SK-N-SH treated with all-trans-retinoic acid at 6 μM for 48 hours (cell line): ENCODE measurements at regions not wholly inside any gene's neighbourhood (a gene's known extent, or its start where the extent isn't known, plus 50 kb on each side); places are given as distances from the start of the nearest gene placed in this dataset.

ENCODE experiments used
- ARNTL ChIP-seq: fragments of 450-650 bp; formaldehyde crosslinking; IDR thresholded peaks from 2 replicates; pipeline ENCODE4 v1.5.0; 2020; ENCODE audit warnings: low read depth, mild to moderate bottlenecking, moderate library complexity, borderline replicate concordance
- CSRNP3 ChIP-seq: fragments of 250-450 bp; sonication (Bioruptor Pico); IDR thresholded peaks from 2 replicates; pipeline ENCODE4 v1.5.1; 2021; ENCODE audit warnings: mild to moderate bottlenecking, moderate library complexity
- ESRRG ChIP-seq: fragments of 250-450 bp; sonication (Bioruptor Pico); IDR thresholded peaks from 2 replicates; pipeline ENCODE4 v1.6.1; 2021; ENCODE audit warnings: mild to moderate bottlenecking
- GLIS3 ChIP-seq: fragments of 250-450 bp; sonication (Bioruptor Pico); IDR thresholded peaks from 2 replicates; pipeline ENCODE4 v1.5.0; 2020; ENCODE audit warnings: mild to moderate bottlenecking, moderate library complexity
- ISL1 ChIP-seq: fragments of 250-450 bp; sonication (Bioruptor Pico); IDR thresholded peaks from 2 replicates; pipeline ENCODE4 v2.1.2; 2022; ENCODE audit warnings: mild to moderate bottlenecking, moderate library complexity
- RARB ChIP-seq: fragments of 250-450 bp; sonication (Bioruptor Pico); IDR thresholded peaks from 2 replicates; pipeline ENCODE4 v1.8.0; 2021; ENCODE audit warnings: mild to moderate bottlenecking, moderate library complexity
- TOX ChIP-seq: fragments of 250-450 bp; sonication (Bioruptor Pico); IDR thresholded peaks from 2 replicates; pipeline ENCODE4 v1.8.0; 2021; ENCODE audit warnings: mild to moderate bottlenecking, moderate library complexity, borderline replicate concordance
- ZFP30 ChIP-seq: fragments of 450-650 bp; formaldehyde crosslinking; IDR thresholded peaks from 2 replicates; pipeline ENCODE4 v1.5.0; 2022; ENCODE audit warnings: mild to moderate bottlenecking, moderate library complexity
- ZNF8 ChIP-seq: fragments of 450-650 bp; formaldehyde crosslinking; IDR thresholded peaks from 2 replicates; pipeline ENCODE4 v1.5.0; 2020; ENCODE audit warnings: mild to moderate bottlenecking, moderate library complexity
- TF ChIP-seq, protein P1 (sequence below): fragments of 250-450 bp; sonication (Bioruptor Pico); IDR thresholded peaks from 2 replicates; pipeline ENCODE4 v1.8.0; 2020; ENCODE audit warnings: mild to moderate bottlenecking, moderate library complexity, borderline replicate concordance
- TF ChIP-seq, protein P2 (sequence below): fragments of 250-450 bp; sonication (Bioruptor Pico); IDR thresholded peaks from 2 replicates; pipeline ENCODE4 v1.8.0; 2021; ENCODE audit warnings: low read depth, mild to moderate bottlenecking, moderate library complexity, borderline replicate concordance
- TF ChIP-seq, protein P3 (sequence below): fragments of 250-450 bp; sonication (Bioruptor Pico); IDR thresholded peaks from 2 replicates; pipeline ENCODE4 v1.5.1; 2020; ENCODE audit warnings: low read depth, mild to moderate bottlenecking, moderate library complexity

- TF ChIP-seq CSRNP3 (CRISPR knock-in tag), result no peak
- TF ChIP-seq ISL1, result no peak
- no peak for TF ChIP-seq RARB (CRISPR knock-in tag)
- TF ChIP-seq, protein P1, sequence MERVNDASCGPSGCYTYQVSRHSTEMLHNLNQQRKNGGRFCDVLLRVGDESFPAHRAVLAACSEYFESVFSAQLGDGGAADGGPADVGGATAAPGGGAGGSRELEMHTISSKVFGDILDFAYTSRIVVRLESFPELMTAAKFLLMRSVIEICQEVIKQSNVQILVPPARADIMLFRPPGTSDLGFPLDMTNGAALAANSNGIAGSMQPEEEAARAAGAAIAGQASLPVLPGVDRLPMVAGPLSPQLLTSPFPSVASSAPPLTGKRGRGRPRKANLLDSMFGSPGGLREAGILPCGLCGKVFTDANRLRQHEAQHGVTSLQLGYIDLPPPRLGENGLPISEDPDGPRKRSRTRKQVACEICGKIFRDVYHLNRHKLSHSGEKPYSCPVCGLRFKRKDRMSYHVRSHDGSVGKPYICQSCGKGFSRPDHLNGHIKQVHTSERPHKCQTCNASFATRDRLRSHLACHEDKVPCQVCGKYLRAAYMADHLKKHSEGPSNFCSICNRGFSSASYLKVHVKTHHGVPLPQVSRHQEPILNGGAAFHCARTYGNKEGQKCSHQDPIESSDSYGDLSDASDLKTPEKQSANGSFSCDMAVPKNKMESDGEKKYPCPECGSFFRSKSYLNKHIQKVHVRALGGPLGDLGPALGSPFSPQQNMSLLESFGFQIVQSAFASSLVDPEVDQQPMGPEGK (CRISPR knock-in tag), result no peak
- no peak for TF ChIP-seq TOX
- TF ChIP-seq ESRRG, result no peak
- TF ChIP-seq, protein P2, sequence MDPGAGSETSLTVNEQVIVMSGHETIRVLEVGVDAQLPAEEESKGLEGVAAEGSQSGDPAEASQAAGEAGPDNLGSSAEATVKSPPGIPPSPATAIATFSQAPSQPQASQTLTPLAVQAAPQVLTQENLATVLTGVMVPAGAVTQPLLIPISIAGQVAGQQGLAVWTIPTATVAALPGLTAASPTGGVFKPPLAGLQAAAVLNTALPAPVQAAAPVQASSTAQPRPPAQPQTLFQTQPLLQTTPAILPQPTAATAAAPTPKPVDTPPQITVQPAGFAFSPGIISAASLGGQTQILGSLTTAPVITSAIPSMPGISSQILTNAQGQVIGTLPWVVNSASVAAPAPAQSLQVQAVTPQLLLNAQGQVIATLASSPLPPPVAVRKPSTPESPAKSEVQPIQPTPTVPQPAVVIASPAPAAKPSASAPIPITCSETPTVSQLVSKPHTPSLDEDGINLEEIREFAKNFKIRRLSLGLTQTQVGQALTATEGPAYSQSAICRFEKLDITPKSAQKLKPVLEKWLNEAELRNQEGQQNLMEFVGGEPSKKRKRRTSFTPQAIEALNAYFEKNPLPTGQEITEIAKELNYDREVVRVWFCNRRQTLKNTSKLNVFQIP (CRISPR knock-in tag), result no peak
- TF ChIP-seq ZNF8, result no peak
- TF ChIP-seq ZFP30 (CRISPR knock-in tag), result no peak
- no peak for TF ChIP-seq ARNTL (CRISPR knock-in tag)
- TF ChIP-seq GLIS3 (CRISPR knock-in tag), result no peak
- TF ChIP-seq, protein P3, sequence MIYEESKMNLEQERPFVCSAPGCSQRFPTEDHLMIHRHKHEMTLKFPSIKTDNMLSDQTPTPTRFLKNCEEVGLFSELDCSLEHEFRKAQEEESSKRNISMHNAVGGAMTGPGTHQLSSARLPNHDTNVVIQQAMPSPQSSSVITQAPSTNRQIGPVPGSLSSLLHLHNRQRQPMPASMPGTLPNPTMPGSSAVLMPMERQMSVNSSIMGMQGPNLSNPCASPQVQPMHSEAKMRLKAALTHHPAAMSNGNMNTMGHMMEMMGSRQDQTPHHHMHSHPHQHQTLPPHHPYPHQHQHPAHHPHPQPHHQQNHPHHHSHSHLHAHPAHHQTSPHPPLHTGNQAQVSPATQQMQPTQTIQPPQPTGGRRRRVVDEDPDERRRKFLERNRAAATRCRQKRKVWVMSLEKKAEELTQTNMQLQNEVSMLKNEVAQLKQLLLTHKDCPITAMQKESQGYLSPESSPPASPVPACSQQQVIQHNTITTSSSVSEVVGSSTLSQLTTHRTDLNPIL, result no peak
These were observed 231.2 kb upstream of the VEGFC start for GRCh38 chr4:177023951-177024350.
